Endothelial cell of umbilical vein (primary cell): ENCODE measurements at regions not wholly inside any gene's neighbourhood (a gene's known extent, or its start where the extent isn't known, plus 50 kb on each side); places are given as distances from the start of the nearest gene placed in this dataset.

Source experiments
- BruUV-seq: library from RNA; stranded (reverse); fragments of 400-500 nt; replicated peaks from 2 replicates; lab custom pipeline; 2021; lab: Mats Ljungman, UMichigan
- CTCF ChIA-PET: fragments of 300-600, 350-600 bp; sonication (Branson Sonifier 250); formaldehyde crosslinking; loops from one replicate; lab custom pipeline; 2021; ENCODE audit warnings: antibody characterized with exemption, inconsistent platforms; lab: Charles Lee
- POLR2A ChIA-PET: fragments of 300-600, 350-600 bp; sonication (Branson Sonifier 250); formaldehyde crosslinking; loops from one replicate; lab custom pipeline; 2021; ENCODE audit warnings: antibody characterized with exemption, inconsistent platforms; lab: Charles Lee
- DNase-seq: peaks from one replicate; pipeline ENCODE4 v3.0.0-alpha.2; 2011; ENCODE audit warnings: low read depth, low spot score
- FAIRE-seq: peaks from 2 replicates; lab custom pipeline; 2011; peaks lifted over from hg19 to GRCh38; lab: Jason Lieb, UNC
- H2AFZ ChIP-seq: 2 replicates; pipeline ENCODE4 v1.6.0; 2012; ENCODE audit warnings: low read depth, low read length, control low read depth, inconsistent platforms
- H3K27ac ChIP-seq: 2 replicates; pipeline ENCODE4 v1.5.1; 2011; ENCODE audit warnings: low read depth, mild to moderate bottlenecking, control low read depth, low read length, moderate library complexity; ENCODE audit not compliant: insufficient read depth
- H3K27me3 ChIP-seq, 2 experiments: 2 replicates each; pipeline versions ENCODE4 v1.6.0 to v1.6.1; 2011; ENCODE audit warnings: low read length in 2 of 2, mixed read lengths in 1 of 2; ENCODE audit not compliant: control insufficient read depth in 2 of 2, insufficient read depth in 2 of 2
- H3K36me3 ChIP-seq, 2 experiments: 2 replicates in 1 of 2; 3 replicates in 1 of 2; pipeline ENCODE4 v1.5.1; 2011; ENCODE audit warnings: low read length in 2 of 2, mild to moderate bottlenecking in 1 of 2, moderate library complexity in 1 of 2; ENCODE audit not compliant: control insufficient read depth in 2 of 2, insufficient read depth in 2 of 2; ENCODE audit errors: extremely low read depth in 1 of 2
- H3K4me1 ChIP-seq: 3 replicates; pipeline ENCODE4 v1.5.1; 2011; ENCODE audit warnings: mild to moderate bottlenecking, low read length; ENCODE audit not compliant: control insufficient read depth, insufficient read depth; ENCODE audit errors: extremely low read depth
- H3K4me2 ChIP-seq: 2 replicates; pipeline ENCODE4 v1.6.1; 2011; ENCODE audit warnings: low read length, control low read depth, mixed read lengths; ENCODE audit not compliant: insufficient read depth
- H3K4me3 ChIP-seq, 3 experiments: fragments of 200-600 bp in 1 of 3; sonication (generic), shearing (Covaris generic) in 1 of 3; replicated peaks in 1 of 3; 2 replicates each; pipeline ENCODE4 v1.5.1; 2011 to 2016; ENCODE audit warnings: control low read depth in 3 of 3, low read length in 3 of 3, mild to moderate bottlenecking in 2 of 3, inconsistent platforms in 1 of 3, low read depth in 1 of 3, moderate library complexity in 1 of 3; ENCODE audit not compliant: insufficient read depth in 1 of 3
- H3K79me2 ChIP-seq: 2 replicates; pipeline ENCODE4 v1.6.0; 2012; ENCODE audit warnings: low read length, inconsistent platforms; ENCODE audit not compliant: control insufficient read depth, insufficient read depth
- H3K9ac ChIP-seq: replicated peaks from 2 replicates; pipeline ENCODE3; 2011; ENCODE audit warnings: low read length, control low read depth; ENCODE audit not compliant: insufficient read depth; ENCODE audit errors: extremely low read depth
- H3K9me1 ChIP-seq: replicated peaks from 3 replicates; pipeline ENCODE4 v1.6.0; 2011; ENCODE audit warnings: mild to moderate bottlenecking, low read length; ENCODE audit not compliant: control insufficient read depth, insufficient read depth; ENCODE audit errors: extremely low read depth
- H3K9me3 ChIP-seq: replicated peaks from 2 replicates; pipeline ENCODE4 v1.5.1; 2012; ENCODE audit warnings: low read length, inconsistent platforms; ENCODE audit not compliant: control insufficient read depth, insufficient read depth
- H4K20me1 ChIP-seq: replicated peaks from 2 replicates; pipeline ENCODE3; 2011; ENCODE audit warnings: mild to moderate bottlenecking, low read length; ENCODE audit not compliant: control insufficient read depth, insufficient read depth; ENCODE audit errors: extremely low read depth
- EZH2 ChIP-seq: IDR thresholded peaks from 2 replicates; pipeline ENCODE4 v1.6.1; 2012; ENCODE audit warnings: borderline replicate concordance, low read depth, mild to moderate bottlenecking, moderate library complexity, low read length, inconsistent platforms; ENCODE audit not compliant: severe bottlenecking
- FOS ChIP-seq: IDR thresholded peaks from 2 replicates; pipeline ENCODE4 v1.6.1; 2011; ENCODE audit warnings: mild to moderate bottlenecking, low read length, moderate library complexity, borderline replicate concordance; ENCODE audit not compliant: insufficient read depth
- GATA2 ChIP-seq: IDR thresholded peaks from 2 replicates; pipeline ENCODE4 v1.7.0; 2011; ENCODE audit warnings: low read depth, mild to moderate bottlenecking, moderate library complexity, mixed read lengths, low read length; ENCODE audit not compliant: insufficient read length, insufficient read depth
- JUN ChIP-seq: IDR thresholded peaks from 2 replicates; pipeline ENCODE4 v1.6.1; 2011; ENCODE audit warnings: borderline replicate concordance, low read depth; ENCODE audit not compliant: insufficient read length, insufficient read depth
- MAX ChIP-seq: IDR thresholded peaks from 2 replicates; pipeline ENCODE4 v1.6.1; 2011; ENCODE audit not compliant: insufficient read depth, insufficient read length
- MYC ChIP-seq: IDR thresholded peaks from one replicate; pipeline ENCODE4 v1.6.1; 2011; ENCODE audit warnings: mild to moderate bottlenecking, low read depth, low read length
- POLR2A ChIP-seq: IDR thresholded peaks from 2 replicates; pipeline ENCODE4 v1.6.1; 2012; ENCODE audit warnings: low read depth, mild to moderate bottlenecking, control low read depth, low read length
- POLR2AphosphoS5 ChIP-seq: IDR thresholded peaks from 2 replicates; pipeline ENCODE4 v1.6.1; 2012; ENCODE audit warnings: low read depth, mild to moderate bottlenecking, control low read depth, low read length, moderate library complexity; ENCODE audit not compliant: insufficient read depth
- dilution Hi-C: fragments of 300-500 bp; cut with MboI; formaldehyde crosslinking; loops from one replicate; pipeline ENCODE4 v1.15.0; 2019; ENCODE audit warnings: low sequenced_read_pairs; ENCODE audit not compliant: extremely low pct_ligation_motif_present
- intact Hi-C: fragments of 100-400 bp; cut with micrococcal nuclease; formaldehyde crosslinking; loops from one replicate; pipeline ENCODE4 v1.10.0; 2022
- TF ChIP-seq, protein P1 (sequence below), 2 donors: IDR thresholded peaks; 1 replicate in 1 of 2; 2 replicates in 1 of 2; pipeline ENCODE4 v1.5.1; 2011; ENCODE audit warnings: low read length in 2 of 2, mild to moderate bottlenecking in 2 of 2, moderate library complexity in 2 of 2, control low read depth in 1 of 2, inconsistent platforms in 1 of 2, low read depth in 1 of 2; ENCODE audit not compliant: insufficient read depth in 1 of 2; ENCODE audit errors: extremely low read depth in 1 of 2

GRCh38 chr1:5436808-5437207 lies 555.4 kb downstream of the NPHP4 start:
- DNase-seq (no peak), FAIRE-seq (no peak)
- TF ChIP-seq POLR2A = no peak
- no peak for TF ChIP-seq MAX
- TF ChIP-seq FOS = no peak
- TF ChIP-seq GATA2 = no peak
- no peak for TF ChIP-seq EZH2
- TF ChIP-seq, protein P1, sequence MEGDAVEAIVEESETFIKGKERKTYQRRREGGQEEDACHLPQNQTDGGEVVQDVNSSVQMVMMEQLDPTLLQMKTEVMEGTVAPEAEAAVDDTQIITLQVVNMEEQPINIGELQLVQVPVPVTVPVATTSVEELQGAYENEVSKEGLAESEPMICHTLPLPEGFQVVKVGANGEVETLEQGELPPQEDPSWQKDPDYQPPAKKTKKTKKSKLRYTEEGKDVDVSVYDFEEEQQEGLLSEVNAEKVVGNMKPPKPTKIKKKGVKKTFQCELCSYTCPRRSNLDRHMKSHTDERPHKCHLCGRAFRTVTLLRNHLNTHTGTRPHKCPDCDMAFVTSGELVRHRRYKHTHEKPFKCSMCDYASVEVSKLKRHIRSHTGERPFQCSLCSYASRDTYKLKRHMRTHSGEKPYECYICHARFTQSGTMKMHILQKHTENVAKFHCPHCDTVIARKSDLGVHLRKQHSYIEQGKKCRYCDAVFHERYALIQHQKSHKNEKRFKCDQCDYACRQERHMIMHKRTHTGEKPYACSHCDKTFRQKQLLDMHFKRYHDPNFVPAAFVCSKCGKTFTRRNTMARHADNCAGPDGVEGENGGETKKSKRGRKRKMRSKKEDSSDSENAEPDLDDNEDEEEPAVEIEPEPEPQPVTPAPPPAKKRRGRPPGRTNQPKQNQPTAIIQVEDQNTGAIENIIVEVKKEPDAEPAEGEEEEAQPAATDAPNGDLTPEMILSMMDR (IDR thresholded peaks at IDR 0.05; ENCODE audit: extremely low read depth in 1 of 2, insufficient read depth in 1 of 2, low read depth in 1 of 2, low read length in 2 of 2) = no peak
- TF ChIP-seq JUN = no peak
- no peak for TF ChIP-seq MYC
- TF ChIP-seq POLR2AphosphoS5 = no peak
- ChIA-PET POLR2A (no interaction called here), CTCF (no interaction called here)
- no peaks in the 10 kb centered on the region for H3K79me2 ChIP-seq
- no peaks in the 10 kb centered on the region for H3K9me1 ChIP-seq
- no peaks in the 10 kb centered on the region for H3K4me1 ChIP-seq
- H4K20me1 ChIP-seq = no peaks in the 10 kb centered on the region
- no peaks in the 10 kb centered on the region for H3K27me3 ChIP-seq
- no peak overlapping the region for H2AFZ ChIP-seq
- intact Hi-C loops = no loop called here
- H3K4me3 ChIP-seq = no peak overlapping the region
- dilution Hi-C loops = no loop called here
- H3K4me2 ChIP-seq = no peak overlapping the region
- no peak overlapping the region for H3K27ac ChIP-seq
- BruUV-seq = no TSS peak
- H3K36me3 ChIP-seq = no peaks in the 10 kb centered on the region
- peaks cover 5% of the 10 kb centered on the region for H3K9me3 ChIP-seq
- H3K9ac ChIP-seq = no peak overlapping the region
